GM19025 (cell line): ENCODE measurements at regions not wholly inside any gene's neighbourhood (a gene's known extent, or its start where the extent isn't known, plus 50 kb on each side); places are given as distances from the start of the nearest gene placed in this dataset.

Source experiments
- ATAC-seq: cut with Tn5 transposase; IDR thresholded peaks from one replicate; pipeline ENCODE4 v1.9.1; 2021; ENCODE audit warnings: mild to moderate bottlenecking, low read depth, moderate library complexity; ENCODE audit not compliant: unreplicated experiment

DNA sequence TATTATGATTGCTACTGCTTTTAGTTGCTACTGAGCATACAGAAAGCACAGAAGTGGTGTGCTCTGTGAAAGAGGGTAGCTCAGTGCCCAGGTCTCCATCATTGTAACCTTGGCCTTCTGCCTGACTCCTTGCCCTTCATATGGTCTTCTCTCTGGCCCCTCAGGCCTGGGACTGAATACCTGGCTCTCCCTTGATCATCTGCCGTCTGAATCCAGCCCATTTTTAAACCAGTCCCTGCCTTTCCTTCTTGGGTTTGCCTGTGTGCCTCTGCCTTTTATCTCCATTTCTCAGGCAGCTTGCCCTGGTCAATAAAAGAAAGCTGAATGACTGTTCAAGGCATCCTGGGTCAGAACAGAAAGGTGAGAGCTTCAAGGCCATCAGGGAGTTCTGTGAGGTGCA, 109.1 kb upstream of the ZNF438 start:
- no peak for ATAC-seq

- ATAC-seq: no peak
These were observed 110.4 kb upstream of the ZNF438 start for GRCh38 chr10:31142026-31142425.

DNA sequence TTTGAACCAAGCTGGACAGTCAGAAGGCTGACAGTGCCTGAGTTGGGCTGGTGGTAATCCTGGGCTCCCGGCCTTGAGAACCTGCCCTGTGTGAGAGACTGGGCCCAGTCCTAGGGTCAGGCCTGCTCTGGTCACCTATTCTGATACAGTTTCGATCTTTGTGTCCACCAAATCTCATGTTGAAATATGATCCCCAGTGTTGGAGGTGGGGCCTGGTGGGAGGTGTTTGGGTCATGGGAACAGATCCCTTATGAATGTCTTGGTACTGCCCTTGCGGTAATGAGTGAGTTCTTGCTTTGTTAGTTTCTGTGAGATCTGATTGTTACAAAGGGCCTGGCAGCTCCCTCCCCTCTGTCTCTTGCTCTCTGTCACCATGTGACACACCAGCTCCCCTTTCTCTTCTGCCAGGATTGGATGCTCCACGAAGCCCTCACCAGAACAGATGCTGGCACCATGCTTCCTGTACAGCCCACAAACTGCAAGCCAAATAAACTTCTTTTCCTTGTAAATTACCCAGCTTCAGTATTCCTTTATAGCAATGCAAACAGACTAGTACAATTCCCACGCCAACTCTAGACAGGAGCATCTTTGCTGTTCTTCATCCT, 111.8 kb upstream of the ZNF438 start:
- no peak for ATAC-seq

DNA sequence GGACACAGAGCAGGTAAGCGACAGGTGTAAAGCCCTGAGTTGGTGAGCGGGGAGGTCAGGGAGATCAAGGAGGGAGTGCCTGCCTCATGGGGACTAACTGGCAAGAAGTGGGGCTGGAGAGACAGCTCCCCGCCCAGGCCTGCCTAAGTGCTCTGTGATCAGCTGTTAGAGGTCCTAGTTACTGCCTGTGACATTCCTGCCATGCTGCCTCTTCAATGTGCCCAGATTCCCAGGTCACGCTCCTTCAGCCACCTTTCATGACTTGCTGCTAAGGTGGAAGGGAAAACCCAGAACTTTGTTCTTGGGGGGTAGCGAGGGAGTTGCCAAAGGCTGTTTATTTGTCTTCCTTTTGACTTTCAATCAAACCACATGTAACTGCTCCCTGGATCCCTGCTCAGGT, 114.3 kb upstream of the ZNF438 start:
- ATAC-seq: no peak

DNA sequence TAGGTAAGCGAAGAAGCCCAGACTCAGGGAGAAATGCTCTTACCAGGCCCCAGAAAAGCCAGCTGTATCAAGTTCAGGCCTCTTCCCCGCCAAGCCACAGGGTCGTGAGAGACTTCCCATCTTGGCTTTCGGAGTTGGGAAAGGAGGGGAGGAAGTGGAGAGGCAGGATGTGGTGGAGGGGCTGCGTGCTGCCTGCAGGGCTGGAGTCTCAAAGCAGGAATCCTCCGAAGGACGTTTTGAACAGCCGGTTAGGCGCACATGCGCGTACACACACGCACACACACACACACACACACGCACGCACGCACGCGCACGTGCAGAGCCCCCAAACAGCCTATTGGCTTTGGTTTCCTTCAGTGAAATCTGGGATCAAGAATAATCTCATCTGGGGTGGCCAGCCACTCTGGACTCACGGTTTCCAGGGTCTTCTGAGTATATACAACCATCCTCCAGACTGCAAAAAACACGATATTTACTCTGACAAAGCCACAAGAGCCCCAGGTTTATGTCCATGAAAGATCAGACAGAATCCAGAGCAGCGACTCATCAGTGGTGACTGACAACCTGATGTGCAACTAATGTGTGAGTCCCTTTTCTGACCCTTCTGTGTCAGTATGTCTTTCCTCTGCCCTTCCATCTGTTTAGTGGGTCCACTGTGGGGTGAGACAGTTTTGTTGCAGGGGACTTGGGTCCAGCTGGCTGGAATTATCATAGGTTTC, 115.0 kb upstream of the ZNF438 start:
- ATAC-seq: no peak

GRCh38 chr10:31147210-31147608, 115.5 kb upstream of the ZNF438 start:
- ATAC-seq: no peak

DNA sequence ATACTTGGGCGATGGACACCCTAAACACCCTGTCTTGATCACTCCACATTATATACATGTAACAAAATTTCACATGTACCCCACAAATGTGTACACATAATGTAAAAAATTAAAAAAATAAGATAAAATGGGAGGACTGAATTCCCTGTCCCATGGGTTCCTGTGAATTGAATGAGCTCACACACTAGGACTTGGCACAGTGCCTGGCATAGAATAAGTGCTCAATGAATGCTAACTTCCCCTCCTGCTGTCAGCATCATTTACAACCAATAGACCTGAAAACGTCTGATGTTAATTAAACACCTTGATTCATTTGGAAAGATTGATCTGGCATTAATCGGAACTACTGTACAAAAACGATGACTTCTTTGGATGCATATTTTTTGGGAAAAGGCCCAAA, 117.3 kb upstream of the ZNF438 start:
- no peak for ATAC-seq

GRCh38 chr10:31149835-31150512, 118.3 kb upstream of the ZNF438 start:
- ATAC-seq: no peak

GRCh38 chr10:31151301-31151700, 119.6 kb upstream of the ZNF438 start:
- ATAC-seq: no peak

GRCh38 chr10:31152421-31153135, 120.9 kb upstream of the ZNF438 start:
- ATAC-seq: no peak

- no peak for ATAC-seq
These were observed 121.5 kb upstream of the ZNF438 start for GRCh38 chr10:31153161-31153560.

DNA sequence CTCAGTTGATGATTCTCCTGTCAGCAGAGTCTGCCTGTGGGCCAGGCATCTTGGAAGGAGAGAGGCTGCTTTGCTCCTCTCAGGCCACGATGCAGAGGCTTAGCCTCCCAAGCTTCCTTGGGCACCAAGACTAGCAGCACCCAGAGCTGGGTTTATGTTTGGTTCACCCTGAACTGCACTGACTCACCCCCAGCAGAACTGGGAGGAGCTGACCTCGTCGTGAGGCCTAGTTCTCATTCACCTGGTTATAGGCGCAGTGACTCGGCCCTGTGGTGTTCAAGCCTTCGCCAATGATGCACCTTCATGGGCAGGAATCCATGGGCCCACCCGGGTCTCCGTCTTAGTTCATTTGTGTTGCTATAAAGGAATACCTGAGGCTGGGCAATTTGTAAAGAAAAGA, 122.0 kb upstream of the ZNF438 start:
- no peak for ATAC-seq

GRCh38 chr10:31154996-31155395, 123.3 kb upstream of the ZNF438 start:
- ATAC-seq: no peak

- ATAC-seq: no peak
These were observed 125.7 kb upstream of the ZNF438 start for GRCh38 chr10:31157123-31158010.

GRCh38 chr10:31158011-31158658, 126.5 kb upstream of the ZNF438 start:
- ATAC-seq: no peak

DNA sequence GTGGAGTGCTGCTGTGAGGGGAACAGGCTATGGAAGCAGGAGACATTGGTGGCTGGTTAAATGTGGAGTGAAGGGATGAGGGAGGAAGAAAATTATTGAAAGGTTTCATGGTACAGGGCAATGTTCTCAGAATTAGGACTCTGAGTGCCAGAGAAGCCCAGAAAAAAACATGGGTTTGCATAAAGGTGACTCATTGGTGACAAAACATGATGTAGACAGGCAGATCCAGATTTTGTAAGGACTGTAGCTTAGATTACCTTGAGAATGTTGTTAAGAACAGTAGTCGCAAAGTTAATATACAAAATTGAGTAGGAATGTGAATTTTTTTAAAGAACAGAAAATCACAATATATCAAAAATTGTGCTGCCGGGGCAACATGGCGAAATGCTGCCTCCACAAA, 134.9 kb upstream of the ZNF438 start:
- ATAC-seq: no peak

DNA sequence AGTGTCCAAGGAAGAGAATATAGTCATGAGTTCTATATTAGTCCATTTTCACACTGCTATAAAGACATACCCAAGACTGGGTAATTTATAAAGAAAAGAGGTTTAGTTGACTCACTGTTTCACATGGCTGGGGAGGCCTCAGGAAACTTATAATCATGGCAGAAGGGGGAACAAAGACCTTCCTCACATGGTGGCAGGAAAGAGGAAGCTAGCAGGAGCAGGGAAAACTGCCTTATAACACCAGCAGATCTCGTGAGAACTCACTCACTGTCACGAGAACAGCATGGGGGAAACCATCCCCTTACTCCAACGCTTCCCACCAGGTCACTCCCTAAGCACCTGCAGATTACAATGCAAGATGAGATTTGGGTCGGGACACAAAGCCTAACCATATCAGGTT, 139.0 kb upstream of the ZNF438 start:
- no peak for ATAC-seq

DNA sequence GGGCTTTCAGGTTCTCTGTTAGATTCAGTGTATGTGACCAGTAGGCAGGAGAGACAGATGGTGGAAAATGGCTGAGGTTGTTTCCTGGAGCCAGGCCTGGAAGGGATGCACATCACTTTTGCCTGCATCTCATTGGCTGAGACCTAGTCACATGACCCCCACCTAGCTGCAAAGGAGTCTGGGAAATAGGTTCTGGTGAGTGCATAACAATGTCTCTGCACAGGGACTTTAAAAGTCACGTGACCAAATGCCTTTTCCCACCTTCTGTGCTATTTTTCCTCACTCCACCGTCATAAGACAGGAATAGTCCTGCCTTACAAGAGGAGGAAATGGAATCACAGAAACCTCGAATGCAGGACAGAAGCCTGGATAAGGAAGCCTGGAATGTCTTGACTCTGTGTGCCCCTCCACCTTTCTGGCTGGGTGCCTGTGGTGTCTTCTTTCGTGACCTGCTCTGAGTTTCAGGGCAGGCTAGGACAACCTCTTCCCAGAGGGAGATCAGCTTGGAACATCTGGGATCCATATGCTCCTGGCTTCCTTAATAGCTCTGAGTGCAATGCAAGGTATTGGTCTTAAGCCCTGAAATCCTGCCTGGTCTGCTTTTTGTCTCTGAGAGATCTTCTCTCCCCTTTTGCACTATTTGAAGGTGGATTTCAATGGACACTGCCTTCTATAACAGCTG, 139.9 kb upstream of the ZNF438 start:
- no peak for ATAC-seq

DNA sequence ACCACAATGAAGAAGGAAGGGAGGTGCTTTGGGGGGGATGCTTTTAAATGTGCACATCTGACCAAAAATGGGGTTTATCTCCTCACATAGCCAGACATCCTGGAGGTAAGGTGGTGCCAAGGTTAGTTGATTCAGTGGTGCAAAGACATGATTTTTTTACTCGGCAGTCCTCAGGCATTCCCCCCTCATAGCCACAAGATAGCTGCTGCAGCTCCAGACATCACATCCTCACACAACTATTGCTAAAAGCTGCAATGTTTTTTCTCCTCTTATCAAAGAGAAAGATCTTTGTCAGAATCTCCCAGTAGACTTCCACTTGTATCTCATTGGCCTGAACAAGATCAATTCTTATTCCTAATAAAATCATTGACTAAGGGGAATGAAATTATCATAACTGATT, 141.3 kb upstream of the ZNF438 start:
- ATAC-seq: no peak
